ENCODE measurements at regions not wholly inside any gene's neighbourhood (a gene's known extent, or its start where the extent isn't known, plus 50 kb on each side); places are given as distances from the start of the nearest gene placed in this dataset.

DNA sequence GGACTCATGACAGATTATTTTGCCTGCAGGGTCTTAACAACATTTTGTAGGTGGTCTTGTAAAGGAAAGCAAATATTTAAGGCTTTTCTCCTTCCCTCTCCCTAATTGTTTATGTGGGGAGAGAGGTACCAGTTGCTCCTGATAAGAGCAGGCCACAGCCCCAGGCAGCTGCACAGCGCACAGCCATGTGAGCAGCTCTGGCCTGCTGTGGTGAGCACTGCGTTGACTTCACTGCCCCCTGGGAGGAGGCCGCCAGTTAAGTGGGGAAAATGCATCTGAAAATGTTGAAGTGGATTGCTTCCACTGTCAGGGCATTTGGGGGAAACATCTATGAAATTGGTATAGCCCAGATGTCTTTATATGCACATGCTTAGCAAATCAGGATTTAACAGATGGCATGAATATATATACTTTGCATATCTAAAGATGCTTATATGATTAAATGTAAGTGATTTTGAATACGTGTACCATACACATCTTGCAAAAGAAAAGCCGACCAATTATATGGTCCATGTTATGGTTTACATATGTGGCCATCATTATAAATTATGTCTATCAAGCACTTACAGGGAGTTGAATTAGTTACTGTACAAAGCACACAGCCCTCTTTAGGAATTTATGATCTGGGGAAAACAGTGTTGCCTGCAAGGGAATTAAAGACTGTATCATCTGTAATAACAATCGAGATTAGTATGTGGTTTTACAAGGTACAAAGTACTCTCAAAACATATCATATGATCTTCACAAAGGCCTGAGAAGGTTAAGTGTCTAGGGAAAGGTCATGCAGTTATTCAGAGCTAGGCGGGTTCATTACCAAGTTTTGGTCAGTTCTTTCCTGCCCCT, 132.1 kb downstream of the RHOU start:
- TF ChIP-seq, protein P1, sequence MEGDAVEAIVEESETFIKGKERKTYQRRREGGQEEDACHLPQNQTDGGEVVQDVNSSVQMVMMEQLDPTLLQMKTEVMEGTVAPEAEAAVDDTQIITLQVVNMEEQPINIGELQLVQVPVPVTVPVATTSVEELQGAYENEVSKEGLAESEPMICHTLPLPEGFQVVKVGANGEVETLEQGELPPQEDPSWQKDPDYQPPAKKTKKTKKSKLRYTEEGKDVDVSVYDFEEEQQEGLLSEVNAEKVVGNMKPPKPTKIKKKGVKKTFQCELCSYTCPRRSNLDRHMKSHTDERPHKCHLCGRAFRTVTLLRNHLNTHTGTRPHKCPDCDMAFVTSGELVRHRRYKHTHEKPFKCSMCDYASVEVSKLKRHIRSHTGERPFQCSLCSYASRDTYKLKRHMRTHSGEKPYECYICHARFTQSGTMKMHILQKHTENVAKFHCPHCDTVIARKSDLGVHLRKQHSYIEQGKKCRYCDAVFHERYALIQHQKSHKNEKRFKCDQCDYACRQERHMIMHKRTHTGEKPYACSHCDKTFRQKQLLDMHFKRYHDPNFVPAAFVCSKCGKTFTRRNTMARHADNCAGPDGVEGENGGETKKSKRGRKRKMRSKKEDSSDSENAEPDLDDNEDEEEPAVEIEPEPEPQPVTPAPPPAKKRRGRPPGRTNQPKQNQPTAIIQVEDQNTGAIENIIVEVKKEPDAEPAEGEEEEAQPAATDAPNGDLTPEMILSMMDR (conservative IDR thresholded peaks at IDR 0.05) = no peak
- TF ChIP-seq ZFX (IDR thresholded peaks at IDR 0.05) = no peak

Measured in C4-2B (cell line).